Hepatic stellate cell (primary cell): ENCODE measurements at regions not wholly inside any gene's neighbourhood (a gene's known extent, or its start where the extent isn't known, plus 50 kb on each side); places are given as distances from the start of the nearest gene placed in this dataset.
A peak's percentile ranks its signal among the peaks of the same experiment; 100 is the strongest.

Experiments
- DNase-seq: peaks from one replicate; pipeline ENCODE4 v3.0.0; 2011; ENCODE audit warnings: low spot score

DNA sequence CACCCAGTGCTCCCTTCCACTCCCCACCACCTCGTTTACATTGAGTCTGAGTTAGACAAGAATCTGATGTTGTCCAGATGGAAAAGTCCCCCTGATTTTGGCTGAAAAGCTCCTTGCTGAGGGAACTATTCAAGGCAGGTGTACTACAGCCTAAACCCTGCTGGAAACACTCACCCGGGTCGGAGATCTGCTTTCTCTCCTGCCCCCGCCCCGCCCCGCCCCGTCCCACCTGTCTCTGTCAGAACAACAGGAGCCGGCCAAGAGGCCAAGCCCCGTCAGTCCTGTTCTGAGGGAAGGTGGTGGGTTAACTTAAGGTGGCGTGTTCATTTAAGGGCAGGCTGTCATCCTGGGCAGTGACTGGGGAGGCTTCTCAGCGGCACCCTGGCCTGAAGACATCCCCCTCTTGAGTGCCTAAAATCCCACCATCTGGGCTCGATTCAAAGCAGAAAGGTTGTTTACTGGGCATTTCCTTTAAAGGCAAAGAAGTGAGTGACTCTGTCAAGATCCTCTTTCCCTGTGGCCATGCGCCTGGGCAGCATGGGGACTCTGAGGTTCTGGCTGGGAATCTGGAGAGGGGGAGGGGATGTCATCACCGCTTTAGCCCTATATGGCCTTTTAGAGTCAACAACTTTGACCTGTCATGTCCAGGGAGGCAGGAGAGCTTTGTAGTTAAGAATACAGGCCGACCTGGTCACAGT lies 71.1 kb upstream of the NEURL1B start:
- no peak for DNase-seq

DNA sequence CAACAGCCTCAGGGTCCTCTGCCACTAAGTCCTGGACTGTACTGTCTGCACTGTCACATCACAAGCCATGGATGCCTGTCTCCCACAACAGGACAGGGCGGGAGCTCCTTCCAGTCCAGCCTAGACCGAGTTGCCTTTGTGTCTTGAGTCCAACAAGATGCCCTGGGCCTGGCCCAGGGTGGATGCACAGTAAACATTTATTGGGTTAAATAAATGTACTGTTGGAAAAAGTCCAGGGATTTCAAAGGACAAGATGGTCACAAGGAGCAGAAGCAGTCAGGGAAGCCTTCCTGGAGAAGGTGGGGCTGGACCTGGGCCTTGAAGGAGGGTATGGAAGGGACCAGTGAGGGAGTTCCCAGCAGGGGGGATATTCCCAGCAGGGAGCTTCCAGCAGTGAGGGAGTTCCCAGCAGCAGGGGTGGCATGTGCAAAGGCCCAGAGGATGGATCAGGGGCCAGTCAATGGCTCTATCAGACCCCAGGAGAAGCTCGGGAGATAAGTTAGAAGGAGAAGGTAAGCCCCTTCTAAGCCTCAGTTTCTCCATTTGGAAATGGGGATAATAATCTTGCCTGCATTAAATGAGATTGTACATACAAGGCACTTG lies 72.7 kb upstream of the NEURL1B start:
- no peak for DNase-seq

DNA sequence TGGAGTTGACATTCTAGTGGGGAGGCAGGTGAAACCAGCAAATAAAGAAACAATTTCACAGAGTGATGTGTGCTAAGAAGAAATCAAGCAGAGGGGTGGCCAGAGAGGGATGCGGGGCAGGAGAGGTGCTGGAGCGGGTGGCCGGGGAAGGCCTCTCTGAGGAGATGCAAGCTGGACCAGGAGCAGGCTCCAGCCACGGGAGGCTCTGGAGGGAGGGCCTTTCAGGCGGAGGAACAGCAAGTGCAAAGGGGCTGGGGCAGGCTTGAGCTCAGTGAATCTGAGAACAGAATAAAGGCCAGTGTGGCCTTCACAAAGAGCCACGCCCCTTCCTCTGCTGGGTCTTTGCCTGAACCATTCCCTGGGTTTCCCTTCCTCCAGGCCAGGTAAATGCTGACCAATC lies 73.2 kb upstream of the NEURL1B start:
- no peak for DNase-seq

- no peak for DNase-seq
Measured at GRCh38 chr5:172567294-172567693, 73.8 kb upstream of the NEURL1B start.

GRCh38 chr5:172565931-172566665 lies 75.0 kb upstream of the NEURL1B start:
- DNase-seq, result no peak

DNA sequence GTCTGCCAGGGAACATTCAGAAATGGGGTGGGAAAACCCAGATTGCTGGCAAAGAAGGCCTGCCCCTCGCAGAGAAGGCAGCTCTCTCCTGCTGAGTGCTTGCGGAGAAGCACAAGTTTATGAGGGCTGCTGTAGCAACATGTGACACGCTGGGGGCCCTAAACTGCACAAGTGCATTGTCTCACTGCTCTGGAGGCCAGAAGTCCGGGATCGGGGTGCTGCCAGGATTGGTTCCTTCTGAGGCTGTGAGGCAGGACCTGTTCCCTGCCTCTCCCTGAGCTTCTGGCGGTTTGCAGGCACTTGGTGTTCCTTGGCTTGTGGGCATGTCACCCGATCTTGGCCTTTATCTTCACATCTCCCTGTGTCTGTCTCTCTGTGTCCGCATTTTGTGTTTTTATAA lies 75.6 kb upstream of the NEURL1B start:
- no peak for DNase-seq

DNA sequence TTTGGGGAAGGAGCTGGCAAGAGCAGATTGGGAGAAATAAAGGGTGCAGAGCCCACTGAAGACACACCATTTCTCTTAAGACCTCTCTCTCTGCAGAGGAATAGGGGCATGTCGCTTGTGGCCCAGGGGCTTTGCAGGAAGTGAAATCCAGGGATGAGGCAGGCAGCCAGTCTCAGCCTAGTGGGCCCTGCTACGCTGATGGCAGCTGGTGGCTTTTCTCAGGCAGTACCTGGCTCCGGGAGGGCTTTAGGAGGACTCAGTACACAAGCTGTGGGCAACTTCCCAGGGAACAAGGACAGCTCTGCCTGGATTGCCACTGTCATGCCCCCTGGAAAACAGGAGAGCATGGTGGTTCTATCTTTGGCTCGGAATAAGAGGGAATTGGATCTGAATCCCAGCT lies 76.2 kb upstream of the NEURL1B start:
- no peak for DNase-seq

GRCh38 chr5:172564188-172564587 lies 76.9 kb upstream of the NEURL1B start:
- DNase-seq, result no peak

GRCh38 chr5:172562443-172562842 lies 78.6 kb upstream of the NEURL1B start:
- DNase-seq, result no peak

DNA sequence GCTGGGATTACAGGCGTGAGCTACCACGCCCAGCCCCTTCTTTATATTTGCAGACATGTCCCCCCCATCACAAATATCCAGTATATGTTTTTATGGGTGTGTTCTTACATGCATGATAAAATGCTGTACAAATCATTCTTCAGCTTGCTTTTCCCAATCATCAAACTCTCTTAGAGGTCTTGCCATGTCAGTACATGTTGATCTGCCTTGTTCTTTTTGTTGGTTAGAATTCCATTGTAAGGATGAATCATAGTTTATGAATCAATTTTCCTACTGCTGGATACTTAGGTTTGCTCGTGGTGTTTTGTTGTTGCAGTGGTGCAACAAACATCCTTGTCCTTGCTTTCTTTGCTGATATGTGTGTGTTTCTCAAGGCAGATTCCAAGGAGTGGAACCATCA lies 79.9 kb upstream of the NEURL1B start:
- DNase-seq, result no peak

GRCh38 chr5:172559004-172559932 lies 81.8 kb upstream of the NEURL1B start:
- peak; percentile 87 for DNase-seq

DNA sequence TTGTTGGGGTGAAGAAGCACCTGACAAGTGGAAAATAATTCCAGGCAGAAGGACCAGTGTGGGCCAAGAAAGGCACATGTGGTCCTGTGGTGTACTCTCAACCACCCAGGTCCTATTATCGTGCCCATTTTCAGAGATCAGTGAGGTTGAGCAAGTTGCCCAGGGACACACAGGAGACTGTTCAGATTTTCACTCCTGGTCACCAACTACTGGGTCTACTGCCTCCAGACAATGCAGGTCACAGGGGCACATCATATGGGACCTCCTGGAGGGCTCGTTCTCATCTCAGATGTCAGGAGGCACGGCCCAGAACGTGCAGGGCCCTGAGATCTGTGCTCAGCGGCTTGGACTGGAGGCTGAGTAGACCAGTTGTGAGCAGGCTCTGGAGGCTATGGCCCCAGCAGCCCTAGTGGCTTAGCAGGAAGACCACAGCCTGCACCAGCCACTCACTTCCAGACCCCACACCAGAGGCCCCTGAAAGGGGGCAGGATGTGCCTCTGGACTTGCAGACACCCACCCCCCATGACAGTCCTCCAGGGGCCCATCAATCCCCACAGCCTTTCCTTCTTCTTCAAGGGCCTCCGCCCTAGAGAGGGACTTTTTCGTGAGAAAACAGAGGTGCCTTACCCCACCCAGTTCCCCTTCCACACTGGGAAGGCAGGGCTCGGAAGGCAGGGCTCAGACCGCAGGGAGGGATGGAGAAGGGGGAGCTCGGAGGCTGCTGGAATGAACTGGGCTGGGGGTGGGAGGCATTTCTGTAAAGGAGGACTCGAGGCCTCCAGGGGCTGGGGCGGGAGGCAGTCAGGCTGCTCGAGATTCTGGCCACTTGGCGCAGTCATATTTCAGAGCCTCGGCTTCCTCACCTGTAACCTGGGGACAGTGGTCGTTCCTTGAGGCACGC lies 82.7 kb upstream of the NEURL1B start:
- DNase-seq, result no peak

DNA sequence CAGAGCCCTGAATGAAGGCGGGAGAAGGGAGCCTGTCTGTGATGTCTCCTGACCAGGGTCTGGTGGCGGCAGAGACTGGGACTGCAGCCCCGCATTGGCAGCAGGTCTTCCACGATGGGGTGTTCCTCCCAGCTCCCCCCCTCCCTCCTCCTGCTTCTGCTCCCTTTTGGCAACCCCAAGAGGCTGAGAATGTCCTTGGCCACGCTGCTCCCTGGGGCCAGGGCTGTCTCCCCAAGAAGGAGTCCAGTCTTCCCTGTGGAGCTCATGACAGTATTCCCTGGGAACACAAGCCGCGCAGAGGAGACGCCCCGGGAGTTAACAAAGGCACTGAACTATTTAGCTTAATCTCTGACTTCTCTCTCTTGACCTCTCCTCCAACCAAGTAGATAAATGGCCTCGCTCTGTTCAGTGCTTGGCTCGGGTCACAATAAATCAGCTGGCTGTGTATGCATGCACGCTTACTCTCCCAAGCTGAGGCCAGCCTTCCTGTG lies 84.0 kb upstream of the NEURL1B start:
- DNase-seq, result no peak

DNA sequence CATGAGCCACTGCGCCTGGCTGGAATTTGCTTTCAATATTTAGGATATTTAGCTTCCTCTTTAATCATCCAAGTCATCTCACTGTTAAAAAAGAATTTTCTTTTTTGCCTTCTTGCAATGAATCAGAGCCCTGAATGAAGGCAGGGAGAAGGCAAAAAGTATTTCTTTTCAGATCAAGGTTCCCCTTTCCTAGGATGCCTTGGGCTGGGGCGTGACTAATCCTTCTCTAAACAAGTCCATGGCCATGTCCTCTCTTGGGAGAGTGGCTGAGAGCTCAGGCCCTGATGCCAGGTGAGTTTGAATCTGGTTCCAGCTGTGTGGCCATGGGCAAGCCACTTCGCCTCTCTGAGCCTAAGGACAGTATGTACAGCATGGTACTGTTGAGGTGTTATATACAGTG lies 84.8 kb upstream of the NEURL1B start:
- DNase-seq, result no peak

- DNase-seq, result no peak
Measured at GRCh38 chr5:172554562-172554961, 86.5 kb upstream of the NEURL1B start.

DNA sequence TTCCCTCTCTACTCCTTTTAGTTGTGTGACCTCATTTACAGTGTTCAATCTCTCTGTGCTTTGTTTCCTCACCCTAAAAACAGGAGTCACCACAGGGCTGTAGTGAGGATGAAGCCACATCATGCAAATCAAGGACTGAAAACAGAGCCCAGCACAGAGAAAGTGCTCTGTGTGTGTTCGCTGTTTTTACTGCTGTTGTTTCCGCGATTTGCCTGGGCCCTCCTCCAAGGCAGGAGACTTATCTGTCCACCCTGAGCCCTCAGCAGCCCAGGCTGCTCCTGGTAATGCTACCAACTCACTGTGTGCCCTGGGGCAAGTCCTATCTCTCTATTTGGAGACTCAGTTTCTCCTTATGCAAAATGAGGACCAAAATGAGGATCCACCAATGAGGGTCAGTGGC lies 87.2 kb upstream of the NEURL1B start:
- DNase-seq, result no peak

DNA sequence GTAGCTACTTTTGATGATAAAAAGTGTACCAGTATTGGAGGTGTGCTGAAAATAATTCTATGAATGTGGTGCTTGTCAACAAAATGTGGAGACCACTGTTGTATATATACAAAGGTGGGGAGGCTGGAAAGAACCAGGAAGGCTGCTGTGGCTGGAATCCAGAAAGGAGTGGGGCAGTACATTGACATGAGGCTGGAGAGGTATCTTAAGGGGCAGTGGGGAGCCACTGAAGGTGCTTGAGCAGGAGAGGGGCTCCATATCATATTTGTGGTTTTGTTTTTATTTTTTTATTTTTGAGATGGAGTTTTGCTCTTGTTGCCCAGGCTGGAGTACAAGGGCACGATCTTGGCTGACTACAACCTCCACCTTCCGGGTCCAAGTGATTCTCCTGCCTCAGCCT lies 87.9 kb upstream of the NEURL1B start:
- DNase-seq, result no peak

- DNase-seq, result no peak
Measured at GRCh38 chr5:172550996-172551395, 90.1 kb upstream of the NEURL1B start.

- no peak for DNase-seq
Measured at GRCh38 chr5:172550096-172550765, 90.8 kb upstream of the NEURL1B start.

GRCh38 chr5:172549696-172550095 lies 91.4 kb upstream of the NEURL1B start:
- DNase-seq, result no peak
